ENCODE measurements at regions not wholly inside any gene's neighbourhood (a gene's known extent, or its start where the extent isn't known, plus 50 kb on each side); places are given as distances from the start of the nearest gene placed in this dataset.
"Not testable (repeated sequence)": the region's sequence is repeated elsewhere in the genome, so short reads cannot be mapped to it uniquely, and the experiment has no call there.

GRCh38 chr7:81110673-81111072 lies 191.8 kb upstream of the SEMA3C start:
- no peak for DNase-seq

- DNase-seq: no peak
Measured at GRCh38 chr7:81098213-81098612, 179.4 kb upstream of the SEMA3C start.

- no peak for DNase-seq
Measured at GRCh38 chr7:81094952-81095351, 176.1 kb upstream of the SEMA3C start.

GRCh38 chr7:81081616-81082015 lies 162.8 kb upstream of the SEMA3C start:
- DNase-seq: no peak

GRCh38 chr7:81080553-81080952 lies 161.7 kb upstream of the SEMA3C start:
- no peak for DNase-seq

- DNase-seq: no peak
Measured at GRCh38 chr7:81079746-81080145, 160.9 kb upstream of the SEMA3C start.

- no peak for DNase-seq
Measured at GRCh38 chr7:81075150-81075549, 156.3 kb upstream of the SEMA3C start.

- DNase-seq: no peak
Measured at GRCh38 chr7:81074406-81074805, 155.6 kb upstream of the SEMA3C start.

- no peak for DNase-seq
Measured at GRCh38 chr7:81073931-81074251, 155.0 kb upstream of the SEMA3C start.

GRCh38 chr7:81070956-81071355 lies 152.1 kb upstream of the SEMA3C start:
- no peak for DNase-seq

- DNase-seq: no peak
Measured at GRCh38 chr7:81066797-81067196, 147.9 kb upstream of the SEMA3C start.

GRCh38 chr7:81064426-81064825 lies 145.6 kb upstream of the SEMA3C start:
- DNase-seq: no peak

GRCh38 chr7:81062755-81063154 lies 143.9 kb upstream of the SEMA3C start:
- peak; percentile 13 for DNase-seq

- DNase-seq: not testable (repeated sequence)
Measured at GRCh38 chr7:81057469-81057868, 138.6 kb upstream of the SEMA3C start.

GRCh38 chr7:81053623-81054022 lies 134.8 kb upstream of the SEMA3C start:
- DNase-seq: no peak

- no peak for DNase-seq
Measured at GRCh38 chr7:81051811-81052413, 133.1 kb upstream of the SEMA3C start.

GRCh38 chr7:81045491-81046030 lies 126.7 kb upstream of the SEMA3C start:
- no peak for DNase-seq

- not testable (repeated sequence) for DNase-seq
Measured at GRCh38 chr7:81042646-81043045, 123.8 kb upstream of the SEMA3C start.

GRCh38 chr7:81040496-81040895 lies 121.6 kb upstream of the SEMA3C start:
- no peak for DNase-seq

- DNase-seq: no peak
Measured at GRCh38 chr7:81036871-81037270, 118.0 kb upstream of the SEMA3C start.

GRCh38 chr7:81036057-81036456 lies 117.2 kb upstream of the SEMA3C start:
- no peak for DNase-seq

GRCh38 chr7:81031996-81032395 lies 113.1 kb upstream of the SEMA3C start:
- DNase-seq: no peak

GRCh38 chr7:81031243-81031642 lies 112.4 kb upstream of the SEMA3C start:
- no peak for DNase-seq

- DNase-seq: no peak
Measured at GRCh38 chr7:81030472-81030871, 111.6 kb upstream of the SEMA3C start.

GRCh38 chr7:81029511-81029910 lies 110.7 kb upstream of the SEMA3C start:
- peak; percentile 90 for DNase-seq
